PFSK-1 (cell line): ENCODE measurements at regions not wholly inside any gene's neighbourhood (a gene's known extent, or its start where the extent isn't known, plus 50 kb on each side); places are given as distances from the start of the nearest gene placed in this dataset.

Source experiments
- POLR2AphosphoS5 ChIP-seq: IDR thresholded peaks from 2 replicates; pipeline ENCODE4 v1.6.1; 2012; ENCODE audit warnings: low read depth, mild to moderate bottlenecking, control low read depth, low read length, moderate library complexity
- REST ChIP-seq, 2 experiments: IDR thresholded peaks; 2 replicates each; pipeline versions ENCODE4 v1.6.1 to v1.8.0; 2011 to 2012; ENCODE audit warnings: low read depth in 2 of 2, low read length in 2 of 2, control low read depth in 1 of 2, inconsistent platforms in 1 of 2, mild to moderate bottlenecking in 1 of 2, moderate library complexity in 1 of 2; ENCODE audit not compliant: insufficient read depth in 1 of 2
- SIN3A ChIP-seq: IDR thresholded peaks from 2 replicates; pipeline ENCODE4 v1.6.1; 2012; ENCODE audit warnings: mild to moderate bottlenecking, low read length, moderate library complexity, borderline replicate concordance; ENCODE audit not compliant: insufficient read depth
- TAF1 ChIP-seq: IDR thresholded peaks from 2 replicates; pipeline ENCODE4 v1.6.1; 2012; ENCODE audit warnings: low read length, control low read depth, borderline replicate concordance; ENCODE audit not compliant: insufficient read depth

GRCh38 chr6:6537488-6538260 lies 50.8 kb upstream of the LY86 start:
- TF ChIP-seq POLR2AphosphoS5 = no peak
- no peak for TF ChIP-seq SIN3A
- TF ChIP-seq TAF1 = no peak
- no peak for TF ChIP-seq REST (IDR thresholded peaks at IDR 0.05; ENCODE audit: insufficient read depth in 1 of 2, low read depth in 2 of 2, low read length in 2 of 2)
